ENCODE measurements at regions not wholly inside any gene's neighbourhood (a gene's known extent, or its start where the extent isn't known, plus 50 kb on each side); places are given as distances from the start of the nearest gene placed in this dataset.
"Not testable (repeated sequence)": the region's sequence is repeated elsewhere in the genome, so short reads cannot be mapped to it uniquely, and the experiment has no call there.

DNA sequence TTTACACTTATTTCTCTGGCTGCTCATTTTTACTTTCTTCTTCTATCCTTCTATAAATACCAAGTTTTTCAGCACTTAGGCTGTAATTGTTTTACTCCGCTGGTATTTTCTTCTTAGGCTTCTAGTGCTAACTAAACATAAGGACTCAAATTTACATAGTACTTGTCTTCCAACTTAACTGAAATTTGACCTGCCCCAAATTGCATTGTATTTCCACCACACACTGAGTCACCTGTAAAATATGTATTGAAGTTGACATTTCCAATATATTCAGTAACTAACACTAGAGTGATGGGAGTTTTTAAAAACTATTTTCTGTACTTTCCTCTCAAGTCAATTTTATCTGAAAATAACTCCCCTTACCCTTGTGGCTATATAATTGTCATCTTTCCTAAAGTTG is 1794.1 kb upstream of the RAG2 start:
- DNase-seq = no peak

DNA sequence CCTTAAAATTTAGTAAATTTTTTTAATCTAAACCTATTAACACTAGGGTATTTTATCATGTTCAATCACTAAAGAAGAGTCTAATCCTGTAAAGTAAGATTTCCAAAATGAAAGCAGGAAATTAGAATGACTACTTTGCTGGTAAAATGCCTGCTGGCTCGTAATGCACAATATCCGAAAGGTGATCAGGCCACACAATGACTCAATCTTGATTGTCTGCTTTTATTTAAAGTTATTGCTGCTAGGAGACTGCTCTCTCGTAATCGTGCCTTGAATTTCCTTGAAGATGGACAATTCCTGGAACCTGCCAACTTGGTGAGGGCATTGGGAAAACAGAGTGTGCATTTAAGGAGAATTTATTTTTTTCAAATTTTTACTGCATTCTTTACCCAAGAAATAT is 1786.5 kb upstream of the RAG2 start:
- DNase-seq = no peak

GRCh38 chr11:38365274-38365673 is 1767.2 kb upstream of the RAG2 start:
- DNase-seq = no peak

GRCh38 chr11:38356255-38356654 is 1758.2 kb upstream of the RAG2 start:
- no peak for DNase-seq

GRCh38 chr11:38345286-38345685 is 1747.2 kb upstream of the RAG2 start:
- DNase-seq = no peak

DNA sequence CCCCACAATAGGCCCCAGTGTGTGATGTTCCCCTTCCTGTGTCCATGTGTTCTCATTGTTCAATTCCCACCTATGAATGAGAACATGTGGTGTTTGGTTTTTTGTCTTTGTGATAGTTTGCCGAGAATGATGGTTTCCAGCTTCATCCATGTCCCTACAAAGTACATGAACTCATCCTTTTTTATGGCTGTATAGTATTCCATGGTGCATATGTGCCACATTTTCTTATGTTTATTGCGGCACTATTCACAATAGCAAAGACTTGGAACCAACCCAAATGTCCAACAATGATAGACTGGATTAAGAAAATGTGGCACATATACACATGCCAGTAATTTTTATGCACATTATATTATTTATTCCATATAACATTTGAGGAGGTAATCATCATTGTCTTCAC is 1743.6 kb upstream of the RAG2 start:
- not testable (repeated sequence) for DNase-seq

GRCh38 chr11:38339835-38340440 is 1741.9 kb upstream of the RAG2 start:
- DNase-seq = no peak

GRCh38 chr11:38338022-38338421 is 1740.0 kb upstream of the RAG2 start:
- not testable (repeated sequence) for DNase-seq

DNA sequence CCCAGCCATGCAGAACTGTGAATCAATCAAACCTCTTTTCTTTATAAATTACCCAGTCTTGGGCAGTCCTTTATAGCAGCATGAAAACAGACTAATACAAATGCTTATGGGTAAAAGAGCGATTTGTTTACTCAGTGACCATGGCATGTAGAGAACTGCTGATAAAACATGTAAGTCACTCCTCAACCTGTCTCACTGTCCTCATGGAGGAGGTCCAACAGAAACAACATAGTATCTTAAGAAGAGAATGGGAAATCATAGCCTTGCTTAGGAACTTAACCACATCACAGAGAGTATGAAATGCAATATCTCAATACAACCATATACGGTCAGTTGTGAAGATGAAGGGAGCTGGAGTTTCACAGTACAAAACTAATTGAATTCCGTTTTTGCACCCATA is 1734.0 kb upstream of the RAG2 start:
- no peak for DNase-seq

- DNase-seq = no peak
These were observed 1732.5 kb upstream of the RAG2 start for GRCh38 chr11:38330578-38330977.

DNA sequence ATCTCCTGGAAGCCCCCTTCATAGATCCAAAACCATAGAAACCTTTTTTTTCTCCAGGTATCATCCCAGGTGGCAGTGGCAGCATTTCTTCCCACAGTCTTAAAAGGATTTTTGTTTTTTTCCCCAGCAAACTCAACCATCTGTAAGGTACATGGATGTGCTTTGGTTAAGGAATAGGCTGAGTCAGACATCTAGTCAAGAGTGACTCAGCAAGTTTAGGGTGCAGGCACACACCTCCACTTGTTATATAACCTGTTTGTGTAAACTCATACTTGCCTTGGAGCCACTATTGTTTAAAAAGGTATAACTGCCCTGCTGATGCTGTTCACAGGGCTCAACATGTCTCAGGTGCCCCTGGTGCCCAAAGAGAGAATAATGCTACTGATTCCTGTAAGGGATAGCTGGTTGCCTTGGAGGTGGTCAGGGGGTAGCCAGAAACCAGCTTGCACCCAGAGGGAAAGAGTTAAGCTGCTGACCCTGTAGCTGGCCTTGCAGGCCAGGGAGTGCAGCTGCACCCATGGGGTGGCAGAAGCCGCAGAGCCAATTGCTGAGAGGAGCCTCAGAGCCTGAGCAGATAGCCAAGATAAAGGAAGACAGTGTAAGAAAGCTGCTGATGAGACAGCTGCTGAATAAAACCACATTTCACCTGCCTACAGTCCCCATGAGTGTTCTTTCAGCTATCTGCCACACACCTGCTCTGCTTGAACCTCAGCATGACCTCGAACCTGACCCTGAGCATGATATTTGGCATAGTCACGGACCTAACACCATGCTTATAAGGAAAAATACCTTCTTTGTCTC is 1726.1 kb upstream of the RAG2 start:
- no peak for DNase-seq

DNA sequence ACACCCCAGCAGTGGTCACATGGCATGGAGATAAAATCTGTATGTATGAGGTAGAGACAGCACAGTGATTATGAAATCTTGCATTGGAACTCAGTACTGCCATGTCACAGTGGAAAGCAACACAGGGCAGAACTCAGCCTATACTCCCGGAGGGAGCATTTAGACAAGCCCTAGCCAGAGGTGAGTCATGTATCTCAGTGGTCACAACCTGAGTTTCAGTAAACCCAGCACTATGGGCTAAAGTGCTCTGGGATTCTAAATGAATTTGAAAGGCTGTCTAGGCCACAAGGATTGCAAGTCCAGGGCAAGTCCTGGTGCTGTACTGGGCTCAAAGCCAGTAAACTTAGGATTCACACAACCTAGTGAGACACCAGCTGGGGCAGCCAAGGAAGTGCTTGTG is 1717.1 kb upstream of the RAG2 start:
- no peak for DNase-seq

- DNase-seq = no peak
These were observed 1709.4 kb upstream of the RAG2 start for GRCh38 chr11:38307455-38307854.

DNA sequence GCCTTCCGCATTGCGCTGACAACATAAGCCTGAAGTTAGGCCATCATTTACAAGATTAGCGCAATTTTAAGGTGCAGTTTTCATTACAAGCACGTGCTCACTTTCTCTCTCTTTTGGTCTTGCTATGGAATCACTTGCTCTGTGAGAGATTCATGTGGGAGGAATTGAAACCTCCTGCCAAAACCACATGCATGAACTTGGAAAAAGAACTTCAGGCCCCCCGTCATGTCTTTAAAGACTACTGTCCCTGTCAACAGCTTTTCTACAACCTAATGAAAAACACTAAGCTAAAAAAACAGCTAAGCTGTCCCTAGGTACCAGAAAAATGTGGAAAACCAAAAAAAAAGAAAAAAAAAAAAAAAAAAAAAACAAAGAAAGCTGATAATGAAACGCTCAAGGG is 1707.6 kb upstream of the RAG2 start:
- DNase-seq = no peak

DNA sequence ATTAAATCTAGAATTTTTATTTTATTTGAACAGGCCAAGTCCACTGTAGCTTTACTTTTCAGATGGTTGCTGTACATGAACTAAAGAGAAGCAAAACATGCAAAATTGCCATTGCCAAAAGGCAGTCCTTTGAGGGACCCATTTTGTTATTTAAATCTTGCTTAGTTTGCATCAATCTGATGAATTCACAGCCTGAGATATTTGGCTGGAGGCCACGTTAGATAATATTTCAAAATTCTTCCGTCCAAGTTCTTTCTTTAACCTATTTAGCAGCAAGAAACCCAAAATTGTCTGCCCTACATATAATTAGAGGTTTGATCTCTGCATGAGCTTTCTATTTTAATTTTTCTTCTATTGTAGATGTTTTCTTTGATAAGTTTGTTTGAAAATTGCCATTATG is 1706.9 kb upstream of the RAG2 start:
- no peak for DNase-seq

DNA sequence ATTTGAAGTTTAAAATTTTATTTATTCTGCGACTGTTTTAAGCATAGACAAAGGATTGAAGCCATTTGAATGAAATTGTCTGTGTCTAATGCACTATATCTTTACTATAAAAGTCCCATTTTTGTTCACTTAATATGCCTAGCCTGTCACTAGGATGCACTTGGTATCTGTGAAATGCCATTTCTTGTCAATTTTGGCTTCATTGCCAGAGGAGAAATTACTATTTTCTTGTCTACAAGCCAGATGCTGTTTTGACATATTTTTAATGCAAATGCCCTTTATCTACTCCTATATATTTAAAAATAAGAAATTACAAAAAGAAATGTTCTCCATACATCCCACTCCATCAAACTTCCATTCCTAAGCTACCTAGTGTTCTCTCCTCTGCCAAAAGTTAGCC is 1704.5 kb upstream of the RAG2 start:
- DNase-seq = no peak

DNA sequence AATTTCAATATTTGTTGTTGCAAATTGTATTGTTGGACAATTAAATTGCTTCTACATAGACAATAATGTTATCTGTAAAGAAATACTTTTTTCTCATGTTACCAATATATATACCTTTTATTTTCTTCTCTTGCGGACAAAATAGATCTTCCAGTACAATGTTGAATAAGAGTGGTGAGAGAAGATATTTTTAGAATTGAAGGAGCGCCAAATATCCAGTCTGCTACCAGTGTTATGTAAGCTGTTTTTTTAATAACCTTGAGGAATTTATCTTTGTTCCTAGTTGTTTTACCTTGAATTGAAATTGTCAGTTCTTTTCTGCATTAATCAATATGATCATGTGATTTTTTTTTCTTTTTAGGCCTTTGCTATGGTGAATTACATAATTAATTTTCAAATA is 1702.5 kb upstream of the RAG2 start:
- no peak for DNase-seq

GRCh38 chr11:38296211-38296776 is 1698.3 kb upstream of the RAG2 start:
- no peak for DNase-seq

DNA sequence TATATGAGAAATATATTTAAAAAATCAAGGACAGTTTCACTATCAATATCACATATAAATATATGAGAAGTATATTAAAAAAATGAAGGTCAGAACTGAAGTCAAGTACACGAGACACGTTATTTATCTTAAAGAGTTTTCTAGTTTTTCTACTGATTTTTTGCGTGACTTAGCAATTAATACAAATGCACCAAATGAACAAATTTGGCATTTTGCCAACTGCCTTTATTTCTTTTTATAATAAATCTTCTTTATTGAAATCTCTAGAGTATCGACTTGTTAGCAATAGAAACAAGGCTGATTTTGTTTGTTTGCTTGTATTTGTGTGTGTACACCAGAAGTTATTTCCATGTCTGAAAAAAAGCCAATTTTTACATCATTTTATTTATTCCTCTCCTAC is 1684.7 kb upstream of the RAG2 start:
- DNase-seq = no peak

DNA sequence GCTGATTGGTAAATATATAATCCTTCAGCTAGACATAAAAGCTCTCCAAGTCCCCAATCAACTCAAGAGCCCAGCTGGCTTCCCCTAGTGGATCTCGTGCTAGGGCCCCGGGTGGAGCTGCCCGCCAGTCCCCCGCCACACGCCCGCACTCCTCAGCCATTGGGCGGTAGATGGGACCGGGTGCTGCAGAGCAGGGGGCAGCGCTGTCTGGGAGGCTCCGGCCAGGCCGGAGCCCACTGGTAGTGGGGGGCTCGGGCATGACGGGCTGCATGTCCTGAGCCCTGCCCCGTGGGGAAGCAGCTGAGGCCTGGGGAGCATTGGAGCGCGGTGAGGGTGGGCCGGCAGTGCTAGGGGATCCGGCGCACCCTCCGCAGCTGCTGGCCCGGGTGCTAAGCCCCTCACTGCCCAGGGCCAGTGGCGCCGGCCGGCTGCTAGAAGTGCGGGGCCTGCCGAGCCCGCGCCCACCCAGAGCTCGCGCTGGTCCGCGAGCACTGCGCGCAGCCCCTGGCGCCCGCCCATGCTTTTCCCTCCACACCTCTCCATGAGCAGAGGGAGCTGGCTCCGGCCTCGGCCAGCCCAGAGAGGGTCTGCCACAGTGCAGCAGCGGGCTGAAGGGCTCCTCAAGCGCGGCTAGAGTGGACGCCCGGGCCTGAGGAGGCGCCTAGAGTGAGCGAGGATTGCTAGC is 1680.6 kb upstream of the RAG2 start:
- DNase-seq = no peak

DNA sequence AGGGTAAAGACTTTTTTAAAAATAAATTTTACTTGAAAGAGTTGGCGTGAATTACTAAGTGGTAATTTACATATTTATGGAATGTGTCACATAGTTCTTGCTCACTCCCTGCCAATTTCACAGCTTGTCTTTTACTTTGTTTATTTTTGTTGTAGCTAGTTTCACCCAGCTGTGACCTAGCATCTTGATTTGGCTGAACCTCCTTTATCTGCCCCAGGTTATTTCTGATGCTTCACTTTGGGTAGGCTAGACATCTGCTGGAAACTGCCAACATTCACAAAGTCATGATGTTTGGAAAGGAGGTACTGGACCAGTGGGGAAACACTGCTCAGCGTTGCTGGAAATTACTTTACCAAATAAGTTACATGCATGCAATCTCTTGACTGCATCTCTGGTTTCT is 1676.0 kb upstream of the RAG2 start:
- DNase-seq = no peak

DNA sequence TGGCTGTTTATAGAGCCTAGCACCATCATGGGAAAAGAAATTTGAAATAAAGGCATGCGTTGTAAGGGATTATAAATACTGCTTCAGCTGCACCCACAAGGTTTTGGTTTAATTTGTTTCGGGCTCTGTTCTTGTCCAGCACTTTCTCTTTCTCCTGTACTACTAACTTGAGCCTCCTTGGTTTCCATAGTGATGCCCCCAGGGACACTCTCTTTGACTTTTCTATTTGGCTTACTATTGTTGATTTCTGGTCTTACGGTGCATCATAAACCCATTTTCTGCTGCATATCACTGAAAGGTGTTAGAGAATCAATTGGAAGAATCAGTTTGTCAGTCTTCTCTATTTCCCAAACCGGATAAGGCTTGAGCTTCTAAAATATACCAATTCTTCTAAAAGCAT is 1674.3 kb upstream of the RAG2 start:
- DNase-seq = no peak

DNA sequence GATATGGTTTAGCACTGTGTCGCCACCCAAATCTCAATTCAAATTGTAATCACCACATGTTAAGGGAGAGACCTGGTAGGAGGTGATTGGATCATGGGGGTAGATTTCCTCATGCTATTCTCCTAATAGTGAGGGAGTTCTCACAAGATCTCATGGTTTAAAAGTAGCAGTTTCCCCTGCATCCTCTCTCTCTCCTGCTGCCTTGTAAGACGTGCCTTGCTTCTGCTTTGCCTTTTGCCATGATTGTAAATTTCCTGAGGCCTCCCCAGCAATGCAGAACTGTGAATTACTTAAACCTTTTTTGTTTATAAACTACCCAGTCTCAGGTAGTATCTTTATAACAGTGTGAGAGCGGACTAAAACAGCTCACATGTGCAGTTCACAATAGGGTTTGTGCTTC is 1668.7 kb upstream of the RAG2 start:
- no peak for DNase-seq

GRCh38 chr11:38256436-38256835 is 1658.4 kb upstream of the RAG2 start:
- no peak for DNase-seq
